RWPE2 (cell line): ENCODE measurements at regions not wholly inside any gene's neighbourhood (a gene's known extent, or its start where the extent isn't known, plus 50 kb on each side); places are given as distances from the start of the nearest gene placed in this dataset.

Source experiments
- ATAC-seq: fragments of 200-7000 bp; cut with Tn5 transposase; 3 replicates; pipeline ENCODE4 v1.9.1; 2021; ENCODE audit warnings: low read depth
- DNase-seq: peaks from one replicate; pipeline ENCODE4 v3.0.0-alpha.2; 2020; ENCODE audit warnings: low spot score
- H3K27ac ChIP-seq: fragments of 450-650 bp; 2 replicates; pipeline ENCODE4 v1.5.1; 2017; ENCODE audit warnings: mild to moderate bottlenecking; ENCODE audit not compliant: poor library complexity, severe bottlenecking
- H3K27me3 ChIP-seq: fragments of 250-450 bp; sonication (Bioruptor Pico); 2 replicates; pipeline ENCODE4 v1.5.1; 2021; ENCODE audit warnings: mild to moderate bottlenecking, moderate library complexity; ENCODE audit not compliant: insufficient read depth, poor library complexity, severe bottlenecking
- H3K36me3 ChIP-seq: fragments of 250-450 bp; sonication (Bioruptor Pico); 2 replicates; pipeline ENCODE4 v1.5.1; 2020; ENCODE audit warnings: low read depth, mild to moderate bottlenecking, moderate library complexity
- H3K4me1 ChIP-seq: fragments of 250-450 bp; sonication (Bioruptor Pico); 2 replicates; pipeline ENCODE4 v1.5.1; 2021; ENCODE audit warnings: mild to moderate bottlenecking, moderate library complexity; ENCODE audit not compliant: insufficient read depth, poor library complexity, severe bottlenecking
- H3K4me3 ChIP-seq: fragments of 250-450 bp; sonication (Bioruptor Pico); 2 replicates; pipeline ENCODE4 v1.5.1; 2021; ENCODE audit warnings: mild to moderate bottlenecking, moderate library complexity; ENCODE audit not compliant: severe bottlenecking
- H3K9me3 ChIP-seq: fragments of 250-450 bp; sonication (Bioruptor Pico); 2 replicates; pipeline ENCODE4 v1.5.1; 2021; ENCODE audit warnings: mild to moderate bottlenecking, moderate library complexity; ENCODE audit not compliant: severe bottlenecking
- TF ChIP-seq, protein P1 (sequence below): fragments of 450-650 bp; IDR thresholded peaks from one replicate; pipeline ENCODE4 v1.5.1; 2017; ENCODE audit warnings: mild to moderate bottlenecking, moderate library complexity; ENCODE audit not compliant: poor library complexity, severe bottlenecking

DNA sequence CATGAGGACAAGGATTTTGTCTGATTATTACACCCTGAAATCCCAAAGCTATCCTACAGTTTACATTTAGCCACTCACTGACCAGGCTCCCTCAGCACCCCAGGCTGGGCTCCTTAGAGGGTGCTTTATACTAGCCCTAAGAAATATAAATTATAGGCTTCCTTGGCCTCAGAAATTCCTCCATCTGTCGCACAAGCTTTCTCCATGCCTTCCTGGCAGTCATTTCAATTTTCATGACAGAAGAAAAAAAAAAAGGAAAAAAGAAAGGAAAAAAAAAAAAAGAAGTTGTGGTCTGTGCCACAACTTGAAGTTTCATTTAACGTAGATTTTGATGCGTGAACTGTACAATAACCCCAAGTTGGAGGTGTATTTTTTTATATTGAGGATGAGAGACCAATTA is 719.5 kb downstream of the BCL11A start:
- no peak overlapping the region for H3K27ac ChIP-seq
- no peaks in the 10 kb centered on the region for H3K9me3 ChIP-seq
- no peak overlapping the region for H3K4me3 ChIP-seq
- no peak for ATAC-seq
- no peaks in the 10 kb centered on the region for H3K36me3 ChIP-seq
- DNase-seq = no peak
- no peaks in the 10 kb centered on the region for H3K27me3 ChIP-seq
- H3K4me1 ChIP-seq = no peaks in the 10 kb centered on the region
- TF ChIP-seq, protein P1, sequence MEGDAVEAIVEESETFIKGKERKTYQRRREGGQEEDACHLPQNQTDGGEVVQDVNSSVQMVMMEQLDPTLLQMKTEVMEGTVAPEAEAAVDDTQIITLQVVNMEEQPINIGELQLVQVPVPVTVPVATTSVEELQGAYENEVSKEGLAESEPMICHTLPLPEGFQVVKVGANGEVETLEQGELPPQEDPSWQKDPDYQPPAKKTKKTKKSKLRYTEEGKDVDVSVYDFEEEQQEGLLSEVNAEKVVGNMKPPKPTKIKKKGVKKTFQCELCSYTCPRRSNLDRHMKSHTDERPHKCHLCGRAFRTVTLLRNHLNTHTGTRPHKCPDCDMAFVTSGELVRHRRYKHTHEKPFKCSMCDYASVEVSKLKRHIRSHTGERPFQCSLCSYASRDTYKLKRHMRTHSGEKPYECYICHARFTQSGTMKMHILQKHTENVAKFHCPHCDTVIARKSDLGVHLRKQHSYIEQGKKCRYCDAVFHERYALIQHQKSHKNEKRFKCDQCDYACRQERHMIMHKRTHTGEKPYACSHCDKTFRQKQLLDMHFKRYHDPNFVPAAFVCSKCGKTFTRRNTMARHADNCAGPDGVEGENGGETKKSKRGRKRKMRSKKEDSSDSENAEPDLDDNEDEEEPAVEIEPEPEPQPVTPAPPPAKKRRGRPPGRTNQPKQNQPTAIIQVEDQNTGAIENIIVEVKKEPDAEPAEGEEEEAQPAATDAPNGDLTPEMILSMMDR = no peak

DNA sequence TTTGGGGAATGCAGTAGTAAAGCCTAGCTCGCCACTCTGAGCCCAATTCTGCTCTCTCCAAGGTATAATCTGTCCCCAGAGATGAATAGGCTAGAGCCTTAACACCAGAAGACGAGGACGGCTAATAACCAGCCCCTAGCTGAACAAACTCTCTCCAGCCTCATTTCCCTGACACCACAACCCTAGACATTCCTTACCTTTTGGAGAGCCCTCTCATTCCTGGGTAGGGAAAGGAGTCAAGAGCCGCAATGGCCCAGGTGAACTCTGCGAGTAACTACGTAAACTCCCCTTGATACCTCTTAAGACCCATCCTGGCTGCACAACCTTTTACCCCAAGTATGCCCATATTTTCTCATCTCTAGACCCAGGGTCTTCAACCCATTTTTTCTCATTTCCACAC is 722.9 kb downstream of the BCL11A start:
- Histone ChIP-seq H3K4me1 (no peaks in the 10 kb centered on the region), H3K36me3 (no peaks in the 10 kb centered on the region), H3K4me3 (no peak overlapping the region), H3K27ac (no peak overlapping the region), H3K9me3 (no peaks in the 10 kb centered on the region), H3K27me3 (no peaks in the 10 kb centered on the region)
- TF ChIP-seq, protein P1 = no peak
- no peak for ATAC-seq
- DNase-seq = no peak

DNA sequence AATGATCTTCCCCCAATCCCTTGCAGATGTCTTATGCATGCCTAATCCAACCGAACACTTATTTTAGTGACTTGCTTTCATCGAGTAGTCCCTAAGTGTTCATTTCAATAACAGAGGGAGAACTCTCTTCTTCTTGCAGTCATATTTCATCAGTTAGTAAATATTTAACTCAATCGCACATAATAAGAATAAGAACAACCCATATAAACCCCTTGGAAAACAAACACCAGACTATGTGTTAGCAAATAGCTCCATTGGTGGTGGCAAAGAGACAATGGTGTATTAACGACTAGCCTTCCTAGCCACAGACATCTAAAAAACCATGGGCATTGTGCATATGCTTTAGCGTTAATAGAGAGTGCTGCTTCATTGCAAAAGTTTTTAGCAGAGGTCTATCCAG is 725.8 kb downstream of the BCL11A start:
- Histone ChIP-seq H3K36me3 (no peaks in the 10 kb centered on the region), H3K4me3 (no peak overlapping the region), H3K27me3 (no peaks in the 10 kb centered on the region), H3K4me1 (no peaks in the 10 kb centered on the region), H3K9me3 (no peaks in the 10 kb centered on the region), H3K27ac (no peak overlapping the region)
- DNase-seq = no peak
- TF ChIP-seq, protein P1 = no peak
- no peak for ATAC-seq

DNA sequence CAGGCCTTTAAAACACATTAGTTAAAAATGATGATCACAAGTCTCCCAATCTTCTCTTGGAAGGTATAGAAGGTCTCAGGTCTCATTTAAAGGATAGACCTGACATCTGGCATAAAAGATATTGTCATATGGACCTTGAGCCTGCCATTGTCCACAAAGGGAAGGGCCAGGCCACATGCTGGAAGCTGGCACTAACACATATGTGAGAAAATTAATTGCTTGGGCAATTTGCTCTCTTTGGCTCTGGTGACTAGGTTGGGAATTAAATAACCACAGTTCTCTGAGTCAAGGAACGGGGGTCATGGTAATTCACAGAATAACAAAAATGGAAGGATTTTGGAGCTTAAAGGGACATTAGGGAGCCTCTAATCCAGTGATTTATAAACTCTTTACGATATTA is 727.3 kb downstream of the BCL11A start:
- Histone ChIP-seq H3K4me1 (no peaks in the 10 kb centered on the region), H3K27ac (no peak overlapping the region)

DNA sequence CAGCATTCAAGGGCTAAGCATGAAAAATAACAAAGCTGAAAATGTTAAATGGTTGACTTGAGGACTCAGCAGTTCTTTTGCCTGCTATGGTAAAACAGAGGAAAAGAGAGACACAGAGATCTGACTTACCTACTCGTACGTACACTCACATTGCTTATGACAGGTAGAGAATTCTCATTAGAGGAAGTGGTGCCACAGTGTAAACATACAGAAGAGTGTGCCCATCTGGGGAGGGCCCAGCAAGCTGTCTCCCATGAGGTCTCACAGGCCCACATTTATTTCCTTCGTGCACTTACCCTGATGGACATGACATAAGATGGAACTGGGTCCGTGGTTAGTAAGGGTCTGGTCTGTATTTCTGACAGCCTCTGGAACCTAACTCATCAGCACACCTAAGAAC is 729.1 kb downstream of the BCL11A start:
- ATAC-seq (no peak), DNase-seq (no peak)
- Histone ChIP-seq H3K9me3 (no peaks in the 10 kb centered on the region), H3K4me3 (no peak overlapping the region), H3K4me1 (no peaks in the 10 kb centered on the region), H3K36me3 (no peaks in the 10 kb centered on the region), H3K27ac (no peak overlapping the region), H3K27me3 (no peaks in the 10 kb centered on the region)
- TF ChIP-seq, protein P1 = no peak

More for the DNA sequence above, 727.3 kb downstream of the BCL11A start:
- H3K9me3 ChIP-seq = no peaks in the 10 kb centered on the region
- TF ChIP-seq, protein P1 = no peak
- no peak for DNase-seq
- H3K27me3 ChIP-seq = no peaks in the 10 kb centered on the region
- no peak overlapping the region for H3K4me3 ChIP-seq
- no peak for ATAC-seq
- H3K36me3 ChIP-seq = no peaks in the 10 kb centered on the region
